Activated T-cell treated with anti-CD3 and anti-CD28 coated beads for 1 hour (primary cell): ENCODE measurements at regions not wholly inside any gene's neighbourhood (a gene's known extent, or its start where the extent isn't known, plus 50 kb on each side); places are given as distances from the start of the nearest gene placed in this dataset.
"Not testable (repeated sequence)": the region's sequence is repeated elsewhere in the genome, so short reads cannot be mapped to it uniquely, and the experiment has no call there.

Experiments
- DNase-seq: peaks from one replicate; pipeline ENCODE4 v3.0.0-alpha.2; 2020; ENCODE audit warnings: low read depth

DNA sequence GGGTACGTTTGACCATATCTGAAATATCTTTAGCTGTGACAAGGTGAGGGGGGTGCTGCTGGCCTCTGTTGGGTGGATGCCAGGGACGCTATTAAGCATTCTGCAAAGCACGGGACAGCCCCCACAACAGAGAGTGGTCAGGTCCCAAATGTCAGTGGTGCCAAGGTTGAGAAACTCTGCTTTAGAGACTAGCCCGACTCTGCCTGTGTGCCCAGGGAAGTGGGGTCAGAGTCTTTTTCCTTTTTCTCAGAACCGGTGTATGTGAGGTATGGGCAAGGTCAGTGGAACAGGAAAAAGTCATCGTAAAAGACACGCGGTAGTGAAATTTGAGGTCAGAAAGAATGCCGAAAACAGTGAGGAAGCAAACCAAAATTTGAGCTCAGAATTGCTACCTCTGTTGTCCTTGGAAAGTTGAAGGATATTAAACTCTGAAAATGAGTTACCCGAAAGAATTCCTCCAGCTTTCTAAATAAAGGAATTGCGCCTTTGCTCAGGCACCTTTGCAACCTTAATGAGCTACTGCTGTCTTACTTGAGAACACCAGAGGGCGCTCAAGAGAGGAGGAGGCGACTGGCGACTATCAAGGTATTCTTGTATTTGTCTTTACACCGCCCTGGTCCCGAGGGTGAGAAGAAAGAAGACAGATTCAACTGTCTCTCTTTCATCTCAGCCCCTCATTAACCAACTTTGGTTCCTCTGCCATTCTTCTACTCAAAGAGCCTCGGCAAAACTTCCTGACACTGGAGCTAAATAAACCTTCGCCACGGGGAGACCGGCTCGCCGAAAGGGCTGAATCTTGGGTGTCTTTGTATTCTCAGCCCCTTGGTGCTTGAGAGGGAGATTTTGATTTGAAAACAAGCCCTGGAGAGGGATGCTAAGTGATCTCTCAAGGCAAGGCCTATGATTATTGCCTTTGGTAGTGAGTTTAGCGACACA lies 85.4 kb upstream of the OLIG2 start:
- peak; percentile 30 for DNase-seq

DNA sequence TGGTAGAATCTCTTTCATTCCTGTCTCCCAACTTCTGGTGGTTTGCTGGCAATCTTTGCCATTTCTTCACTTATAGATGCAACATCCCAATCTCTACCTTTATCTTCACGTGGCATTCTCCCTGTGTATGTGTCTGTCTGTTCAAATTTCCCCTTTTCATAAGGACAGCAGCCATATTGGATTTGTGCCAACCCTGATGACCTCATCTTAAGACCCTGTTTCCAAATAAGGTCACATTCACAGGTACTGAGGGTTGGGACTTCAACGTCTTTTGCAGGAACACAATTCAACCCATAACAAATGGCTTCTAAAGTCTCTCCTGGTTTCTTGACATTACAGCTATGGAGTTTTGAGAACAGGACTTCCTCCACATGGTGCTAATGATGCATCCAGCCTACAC lies 84.5 kb upstream of the OLIG2 start:
- DNase-seq = no peak

DNA sequence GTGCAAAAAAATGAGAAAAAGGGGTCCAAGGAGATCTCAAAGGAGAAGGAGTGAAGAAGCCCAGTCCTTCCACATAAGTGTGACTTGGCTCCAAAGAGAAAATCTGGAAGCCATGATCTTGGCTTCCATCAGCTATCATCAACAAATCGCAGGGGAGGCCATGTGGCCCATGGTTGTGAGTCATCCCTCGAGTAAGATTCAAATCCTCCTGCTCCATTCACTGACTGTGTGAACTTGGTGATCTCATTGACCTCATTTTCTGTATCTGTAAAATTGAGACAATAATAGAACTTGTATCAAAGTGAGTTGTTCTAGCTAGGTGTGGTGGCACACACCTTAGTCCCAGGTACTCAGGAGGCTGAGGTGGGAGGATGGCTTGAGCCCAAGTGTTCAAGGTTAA lies 79.1 kb upstream of the OLIG2 start:
- DNase-seq = no peak

DNA sequence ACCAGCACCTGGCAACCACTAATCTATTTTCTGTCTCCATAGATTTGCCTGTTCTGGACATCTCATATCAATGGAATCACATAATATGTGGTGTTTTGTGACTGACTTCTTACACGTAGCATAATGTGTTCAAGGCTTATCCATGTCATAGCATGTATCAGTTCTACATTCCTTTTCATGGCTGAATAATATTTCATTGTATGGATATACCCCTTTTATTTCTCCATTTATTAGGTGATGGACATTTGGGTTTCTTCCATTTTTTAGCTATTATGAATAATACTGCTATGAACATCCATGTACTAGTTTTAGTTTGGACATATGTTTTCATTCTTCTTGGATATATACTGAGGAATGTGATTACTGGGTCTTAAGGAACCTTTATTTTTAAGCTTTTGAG lies 78.0 kb upstream of the OLIG2 start:
- DNase-seq = no peak

DNA sequence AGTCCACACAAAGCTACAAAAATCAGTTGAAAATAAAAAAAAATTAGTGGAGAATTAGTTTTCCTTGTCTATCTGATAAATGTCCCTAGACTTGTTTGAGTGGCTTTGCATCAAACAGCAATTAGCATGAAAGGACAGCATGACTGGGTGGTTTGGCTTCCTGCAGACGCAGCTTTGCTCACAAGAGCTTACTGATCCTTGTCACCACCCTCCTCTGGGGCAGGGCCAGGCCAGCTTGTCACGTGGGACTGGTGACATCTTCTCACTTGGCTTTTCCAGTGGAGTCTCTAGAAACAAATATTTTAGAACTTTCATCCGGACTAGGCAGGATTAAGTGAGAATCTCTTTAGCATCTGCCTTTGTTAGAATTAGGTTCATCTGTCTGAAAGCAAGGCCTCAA lies 76.0 kb upstream of the OLIG2 start:
- DNase-seq = no peak

DNA sequence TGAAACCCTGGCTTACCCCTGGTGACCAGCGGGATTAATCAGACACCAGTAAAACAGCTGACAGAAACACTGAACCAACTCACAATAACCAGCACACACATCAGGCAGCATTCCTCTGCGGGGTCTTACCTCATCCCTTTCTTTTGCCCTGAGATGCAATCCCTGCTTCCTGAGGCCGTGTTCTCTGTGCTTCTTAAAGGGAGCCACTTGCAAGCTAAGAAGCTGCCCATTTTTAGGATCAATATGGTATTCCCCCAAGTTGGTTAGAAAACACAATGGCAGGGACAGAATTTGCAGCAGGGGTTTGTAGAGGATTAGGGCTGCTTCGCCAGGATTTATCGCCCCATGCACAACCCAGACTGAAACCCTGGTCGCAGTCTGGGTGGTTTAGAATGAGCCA lies 74.7 kb upstream of the OLIG2 start:
- DNase-seq = no peak

DNA sequence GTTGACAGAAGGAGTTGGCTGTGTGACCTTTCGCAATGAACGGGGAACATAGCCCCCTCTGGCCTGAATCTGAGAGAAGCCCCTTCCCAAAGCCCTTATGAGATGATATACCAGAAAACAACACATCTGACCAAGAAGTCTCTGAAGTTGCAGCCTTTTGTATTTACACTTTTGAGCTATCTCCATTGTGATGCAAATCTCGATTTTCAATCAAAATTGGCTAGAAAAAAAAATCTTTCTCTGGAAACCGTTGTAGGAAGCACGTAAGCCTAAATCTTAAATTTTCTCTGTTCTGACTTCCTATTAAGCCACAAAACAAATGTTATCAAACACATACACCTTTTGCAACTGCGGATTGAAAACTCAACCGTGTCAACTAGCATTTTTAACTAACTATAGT lies 71.4 kb upstream of the OLIG2 start:
- DNase-seq = no peak

DNA sequence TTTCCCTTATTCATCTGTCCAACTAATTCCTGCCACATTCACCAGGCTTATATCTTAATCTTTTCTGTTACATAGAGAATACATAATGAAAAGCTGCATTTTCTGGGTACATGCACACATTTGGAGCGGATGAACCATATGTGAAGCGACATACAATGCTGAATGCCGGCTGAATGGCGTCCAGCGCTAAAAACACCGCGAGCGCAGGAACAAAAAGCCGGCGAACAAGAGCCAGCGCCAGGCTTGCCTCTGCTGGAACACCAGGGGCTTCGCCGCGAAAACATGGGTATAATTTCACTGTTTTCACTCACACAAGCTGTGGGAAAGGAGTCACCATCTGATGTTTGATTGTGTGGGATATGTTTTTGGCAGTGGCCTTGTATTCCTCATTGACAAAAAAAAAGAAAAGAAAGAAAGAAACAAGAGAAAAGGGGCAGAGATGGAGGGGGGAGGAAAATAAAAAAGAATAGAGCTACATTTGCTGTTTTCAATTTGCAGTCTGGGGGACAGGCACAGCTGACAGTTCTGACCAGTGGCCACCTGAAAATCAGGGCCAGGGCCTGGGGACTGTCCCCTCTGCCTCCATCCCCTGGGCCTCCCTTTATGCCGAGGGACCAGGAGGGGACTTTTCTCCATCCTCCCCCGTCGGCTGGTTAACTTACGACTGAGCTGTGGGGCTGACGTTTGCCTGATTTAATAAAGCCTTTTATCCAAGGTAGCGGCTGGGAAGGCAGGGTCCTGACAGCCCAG lies 70.2 kb upstream of the OLIG2 start:
- DNase-seq = no peak

DNA sequence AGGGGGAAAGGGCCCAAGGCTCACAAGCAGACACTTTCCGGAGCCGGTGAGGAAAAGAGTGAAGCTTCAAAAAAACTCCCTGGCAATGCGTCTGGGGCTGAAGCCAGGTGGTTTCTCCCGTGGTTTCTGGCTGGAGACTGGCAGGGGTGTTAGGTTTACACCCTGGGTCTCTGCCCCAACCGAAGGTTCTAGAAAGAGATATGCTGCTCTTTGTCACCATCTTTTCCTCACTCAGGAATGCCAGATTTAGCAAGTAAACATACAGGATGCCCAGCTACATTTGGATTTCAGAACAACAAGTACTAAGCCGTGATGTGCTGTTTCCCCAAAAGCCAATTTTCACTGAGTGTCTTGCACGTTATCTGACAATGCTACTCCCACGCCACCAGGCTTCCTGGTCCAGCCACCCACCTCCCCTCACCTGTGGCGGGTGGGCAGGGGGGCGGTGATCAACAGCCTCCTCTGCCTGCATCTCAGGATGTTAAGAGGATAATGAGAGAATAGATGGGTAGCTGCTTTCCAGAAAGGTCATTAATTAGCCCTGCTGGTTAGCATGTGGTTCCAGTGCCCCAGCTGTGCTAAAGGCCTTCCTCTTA lies 69.6 kb upstream of the OLIG2 start:
- DNase-seq = no peak

DNA sequence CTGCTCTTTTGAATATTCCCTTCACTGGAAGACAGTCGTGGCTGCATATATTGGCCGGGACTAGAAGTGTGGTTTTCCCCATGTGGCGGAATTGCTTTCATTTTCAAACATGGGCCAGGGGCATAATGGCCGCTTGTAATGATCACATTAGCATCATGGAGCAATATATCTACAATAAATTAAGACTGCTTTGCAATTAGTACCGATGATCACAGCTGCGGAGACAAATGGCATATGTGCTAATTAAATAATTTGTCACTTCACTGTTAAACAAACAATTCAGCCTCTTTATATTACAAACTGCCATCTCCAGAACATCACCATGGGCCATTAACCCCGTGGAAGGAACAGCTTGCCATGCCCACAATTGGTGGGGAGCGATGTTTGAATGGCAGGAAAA lies 68.2 kb upstream of the OLIG2 start:
- DNase-seq = no peak

DNA sequence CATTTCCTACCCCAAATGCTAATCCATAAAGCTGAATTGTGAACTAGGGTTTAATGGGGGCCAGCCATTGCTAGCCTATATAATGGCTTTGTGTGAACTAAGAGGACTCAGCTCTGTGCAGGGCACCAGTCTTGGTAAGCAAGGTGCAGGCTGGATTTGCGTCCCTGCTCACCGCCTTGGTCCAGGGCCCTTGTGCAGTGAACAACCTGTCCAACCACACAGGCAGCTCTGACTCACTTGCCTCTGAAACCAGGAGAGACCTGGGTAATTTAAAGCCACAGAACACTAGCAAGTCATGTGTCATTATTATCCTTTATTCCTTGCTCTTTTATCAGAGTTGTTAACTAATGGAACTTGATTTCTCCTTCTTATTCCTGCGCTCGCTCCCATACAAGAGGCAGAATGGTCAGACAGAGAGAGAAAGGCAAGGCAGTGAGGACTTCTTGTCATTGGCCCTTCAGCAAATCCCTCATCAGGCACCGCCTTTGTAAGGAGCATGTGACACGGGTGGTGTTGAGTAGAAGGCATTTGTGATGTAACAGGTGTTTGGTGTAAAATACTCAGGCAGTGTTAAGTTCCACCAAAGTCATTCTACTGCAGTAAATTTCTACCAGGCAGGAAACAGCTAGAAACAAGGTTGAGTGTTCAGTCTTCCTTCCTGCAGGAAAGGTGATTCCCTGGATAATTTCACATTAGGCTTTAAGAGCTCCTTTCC lies 67.3 kb upstream of the OLIG2 start:
- DNase-seq = no peak

DNA sequence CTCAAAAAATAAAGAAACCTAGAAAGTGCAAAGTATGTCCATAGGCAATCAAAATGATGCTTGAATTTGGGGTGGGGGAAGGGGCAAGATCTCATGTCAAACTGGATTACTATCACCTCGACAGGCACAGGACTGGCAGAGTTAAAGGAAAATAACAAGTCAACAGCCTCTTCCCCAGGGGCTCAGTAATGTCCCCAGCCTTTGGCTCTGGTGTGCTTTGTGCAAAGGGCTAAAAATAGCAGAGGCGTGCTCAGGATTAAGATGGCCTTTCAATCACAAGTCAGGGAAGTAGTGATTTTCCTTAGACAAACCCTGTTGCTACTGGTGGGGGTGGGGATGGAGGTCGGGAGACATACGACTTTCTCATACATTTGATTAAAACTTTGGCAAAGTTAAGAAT lies 63.5 kb upstream of the OLIG2 start:
- no peak for DNase-seq

DNA sequence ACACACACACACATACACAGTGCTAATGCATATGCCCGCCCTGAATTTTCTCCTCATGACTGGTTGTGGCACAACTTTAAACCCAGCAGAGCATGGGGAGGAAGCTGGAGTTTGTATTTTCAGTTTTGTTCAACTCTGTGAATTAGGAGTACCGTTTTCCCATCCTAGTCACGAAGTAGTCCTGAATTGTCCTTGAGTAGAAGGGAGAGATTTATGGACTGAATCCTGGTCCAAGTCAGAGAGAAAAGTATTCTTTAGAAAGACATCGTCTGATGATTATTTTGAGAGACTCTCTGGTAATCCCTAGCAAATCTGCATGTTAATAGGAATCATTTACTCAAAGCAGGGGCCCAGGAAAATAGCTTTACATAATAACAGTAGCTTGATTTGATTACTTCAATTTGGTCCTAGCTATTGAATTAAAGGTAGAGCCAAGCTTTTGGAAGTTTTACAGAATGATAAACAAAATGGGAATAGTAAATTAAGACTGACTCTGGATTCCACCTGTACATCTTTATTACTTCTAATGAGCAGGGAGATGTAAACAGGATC lies 60.5 kb upstream of the OLIG2 start:
- DNase-seq = no peak

DNA sequence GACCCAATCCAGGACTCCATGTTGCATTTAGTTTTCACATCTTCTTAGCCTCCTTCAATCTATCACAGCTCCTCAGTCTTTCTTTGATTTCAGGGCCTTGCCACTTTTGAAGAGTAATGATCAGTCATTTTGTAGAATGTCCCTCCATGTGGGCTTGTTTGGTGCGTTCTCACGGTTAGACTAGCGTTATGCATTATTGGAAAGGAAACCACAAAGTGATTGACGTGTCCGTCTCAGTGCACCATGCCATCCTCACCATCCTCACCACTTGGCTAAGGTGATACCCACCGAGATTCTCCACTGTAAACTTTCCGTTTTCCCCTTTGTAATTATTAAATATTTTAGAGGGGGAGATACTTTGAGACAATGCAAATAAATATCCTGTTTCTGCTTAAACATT lies 59.6 kb upstream of the OLIG2 start:
- DNase-seq = no peak

DNA sequence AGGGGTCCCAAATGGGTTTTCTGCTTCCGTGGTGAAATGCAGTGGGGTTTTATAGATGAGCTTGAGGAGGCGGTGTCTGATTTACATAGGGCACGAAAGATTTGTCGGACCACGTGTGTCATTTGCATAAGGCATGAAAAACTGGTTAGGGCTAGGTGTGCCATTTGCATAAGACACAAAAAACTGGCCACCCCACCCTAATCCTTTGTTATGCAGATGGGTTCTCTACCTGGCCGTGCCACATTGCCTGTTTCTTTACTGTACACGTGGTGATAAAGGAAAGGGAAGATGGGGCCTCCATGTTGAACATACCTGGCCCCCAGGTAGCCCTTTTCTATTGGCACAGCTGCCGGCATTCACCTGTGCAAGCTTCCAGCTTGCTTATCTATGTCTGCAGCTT lies 57.6 kb upstream of the OLIG2 start:
- not testable (repeated sequence) for DNase-seq

DNA sequence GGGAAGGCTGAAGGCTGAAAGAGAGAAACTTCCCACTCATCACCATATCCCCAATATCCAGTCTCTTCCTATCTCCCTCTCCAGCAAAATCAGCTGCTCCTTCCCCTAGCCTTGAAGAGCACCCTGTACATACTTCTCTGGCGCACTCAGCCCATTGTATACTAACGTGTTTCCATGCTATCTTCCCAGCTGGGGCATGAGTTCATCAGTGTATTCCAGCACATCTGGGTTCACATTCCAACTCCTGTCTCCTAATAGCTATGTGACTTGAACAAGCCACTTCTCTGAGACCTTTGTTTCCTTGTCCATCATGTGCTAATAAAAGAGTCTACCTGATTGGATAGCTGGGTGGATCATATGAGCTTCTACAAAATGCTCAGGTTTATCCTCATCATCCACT lies 51.1 kb upstream of the OLIG2 start:
- no peak for DNase-seq

DNA sequence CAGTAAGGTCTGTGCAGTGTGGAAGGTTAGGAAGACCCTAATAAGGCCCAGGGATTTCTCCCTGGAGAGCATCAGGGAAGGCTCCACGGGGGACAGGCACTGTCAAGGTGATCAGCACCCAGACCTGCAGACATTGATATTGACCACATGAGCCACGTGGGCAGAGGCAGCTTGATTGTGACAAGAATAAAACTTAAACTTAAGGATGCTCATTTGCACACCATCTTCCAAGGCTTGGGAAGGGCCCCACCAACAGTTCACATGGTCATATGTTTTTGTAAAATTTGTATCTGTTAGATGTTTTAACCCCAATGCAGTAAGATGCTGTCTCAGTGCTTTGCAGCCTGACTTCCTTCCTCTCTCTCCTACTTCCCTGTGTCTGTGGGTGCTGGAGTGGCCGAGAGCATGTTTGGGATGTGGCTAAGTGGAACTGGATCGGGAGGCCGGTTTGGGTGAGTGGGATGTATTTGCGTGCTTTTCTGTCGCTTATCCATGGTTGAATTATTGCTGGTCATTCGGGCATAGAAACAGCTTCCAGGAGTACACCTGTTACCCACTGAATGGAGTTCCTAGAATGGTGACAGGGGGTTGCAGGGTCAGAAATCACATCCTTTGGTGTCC lies 49.8 kb upstream of the OLIG2 start:
- no peak for DNase-seq
